HPDE6-E6E7 (cell line): ENCODE measurements at regions not wholly inside any gene's neighbourhood (a gene's known extent, or its start where the extent isn't known, plus 50 kb on each side); places are given as distances from the start of the nearest gene placed in this dataset.

Experiments used
- DNase-seq: peaks from one replicate; pipeline ENCODE4 v3.0.0; 2011; ENCODE audit warnings: missing footprints; ENCODE audit errors: extremely low spot score

GRCh38 chr1:243917177-243917862 lies 67.3 kb upstream of the AKT3 start:
- no peak for DNase-seq

GRCh38 chr1:243916160-243916559 lies 66.1 kb upstream of the AKT3 start:
- DNase-seq, result no peak

- DNase-seq, result no peak
Observed at GRCh38 chr1:243912347-243912746, 62.3 kb upstream of the AKT3 start.

- DNase-seq, result no peak
Observed at GRCh38 chr1:243910607-243911006, 60.6 kb upstream of the AKT3 start.

GRCh38 chr1:243903895-243904294 lies 53.9 kb upstream of the AKT3 start:
- no peak for DNase-seq

- DNase-seq, result no peak
Observed at GRCh38 chr1:243903041-243903440, 53.0 kb upstream of the AKT3 start.

- no peak for DNase-seq
Observed at GRCh38 chr1:243902100-243902499, 52.1 kb upstream of the AKT3 start.
